A673 (cell line): ENCODE measurements at regions not wholly inside any gene's neighbourhood (a gene's known extent, or its start where the extent isn't known, plus 50 kb on each side); places are given as distances from the start of the nearest gene placed in this dataset.

Experiments used
- BruUV-seq: library from RNA; stranded (reverse); fragments of 400-500 nt; replicated peaks from 2 replicates; lab custom pipeline; 2021; lab: Mats Ljungman, UMichigan
- CTCF ChIA-PET: fragments of 300-600 bp; sonication (Branson Sonifier 250); formaldehyde crosslinking; loops from one replicate; lab custom pipeline; 2022; ENCODE audit warnings: antibody characterized with exemption; lab: Charles Lee
- POLR2A ChIA-PET: fragments of 300-600 bp; sonication (Branson Sonifier 250); formaldehyde crosslinking; loops from one replicate; lab custom pipeline; 2022; ENCODE audit warnings: antibody characterized with exemption; ENCODE audit not compliant: low non-redundant PET; lab: Charles Lee
- DNase-seq: peaks from one replicate; pipeline ENCODE4 v3.0.0-alpha.2; 2015; ENCODE audit warnings: low spot score
- H3K27ac ChIP-seq: fragments of 200-600 bp; sonication (generic); 2 replicates; pipeline ENCODE4 v1.5.1; 2016; ENCODE audit warnings: mixed run types, low read depth, mild to moderate bottlenecking, mixed read lengths, antibody characterized with exemption, low read length; ENCODE audit not compliant: poor library complexity, severe bottlenecking
- H3K27me3 ChIP-seq: fragments of 200-600 bp; sonication (generic); replicated peaks from 2 replicates; pipeline ENCODE4 v1.6.1; 2017; ENCODE audit warnings: mixed run types, low read depth, mild to moderate bottlenecking, mixed read lengths, antibody characterized with exemption, low read length; ENCODE audit not compliant: insufficient read depth, poor library complexity
- H3K36me3 ChIP-seq: fragments of 200-600 bp; sonication (generic); 2 replicates; pipeline ENCODE4 v1.6.1; 2016; ENCODE audit warnings: mixed run types, mild to moderate bottlenecking, mixed read lengths, antibody characterized with exemption, low read length; ENCODE audit not compliant: insufficient read depth, poor library complexity, severe bottlenecking
- H3K4me1 ChIP-seq: fragments of 200-600 bp; sonication (generic); 2 replicates; pipeline ENCODE4 v1.6.1; 2017; ENCODE audit warnings: mixed run types, mild to moderate bottlenecking, mixed read lengths, antibody characterized with exemption, low read length; ENCODE audit not compliant: insufficient read depth, poor library complexity, severe bottlenecking
- H3K4me3 ChIP-seq: fragments of 200-600 bp; sonication (generic); 2 replicates; pipeline ENCODE4 v1.5.1; 2016; ENCODE audit warnings: low read depth, mixed run types, mild to moderate bottlenecking, mixed read lengths, low read length; ENCODE audit not compliant: poor library complexity, severe bottlenecking
- H3K9me3 ChIP-seq: fragments of 200-600 bp; sonication (generic); 2 replicates; pipeline ENCODE4 v1.6.1; 2016; ENCODE audit warnings: mixed run types, low read depth, mild to moderate bottlenecking, mixed read lengths, antibody characterized with exemption, low read length; ENCODE audit not compliant: poor library complexity, severe bottlenecking
- CTCF ChIP-seq: fragments of 300-800, 200-600 bp; sonication (generic); conservative IDR thresholded peaks from 2 replicates; pipeline ENCODE4 v1.5.1; 2017; ENCODE audit warnings: low read depth, mild to moderate bottlenecking, antibody characterized with exemption, low read length, moderate library complexity, mixed read lengths
- EZH2 ChIP-seq: fragments of 200-600 bp; sonication (generic); IDR thresholded peaks from 2 replicates; pipeline ENCODE4 v1.6.1; 2017; ENCODE audit warnings: borderline replicate concordance, low read depth, mild to moderate bottlenecking, mixed read lengths, antibody characterized with exemption, low read length; ENCODE audit not compliant: poor library complexity, severe bottlenecking
- intact Hi-C: fragments of 100-400 bp; cut with micrococcal nuclease; formaldehyde crosslinking; loops from one replicate; pipeline ENCODE4 v1.10.0; 2022; ENCODE audit not compliant: unreplicated experiment

GRCh38 chr12:126093908-126094307 is 1028.7 kb downstream of the AACS start:
- Histone ChIP-seq H3K4me3 (no peak overlapping the region), H3K36me3 (no peaks in the 10 kb centered on the region), H3K4me1 (peaks cover 3% of the 10 kb centered on the region), H3K27ac (no peak overlapping the region), H3K9me3 (no peaks in the 10 kb centered on the region), H3K27me3 (no peaks in the 10 kb centered on the region)
- intact Hi-C loops: no loop called here
- no peak for TF ChIP-seq CTCF
- TF ChIP-seq EZH2: no peak
- BruUV-seq: no TSS peak
- CTCF ChIA-PET: no interaction called here
- POLR2A ChIA-PET: no interaction called here
- DNase-seq: peak; percentile 63

- no peaks in the 10 kb centered on the region for H3K36me3 ChIP-seq
- BruUV-seq: no TSS peak
- no peak overlapping the region for H3K27ac ChIP-seq
- ChIA-PET POLR2A (no interaction called here), CTCF (no interaction called here)
- peaks cover 13% of the 10 kb centered on the region for H3K4me1 ChIP-seq
- TF ChIP-seq EZH2: no peak
- no peak for TF ChIP-seq CTCF
- no peak for DNase-seq
- H3K4me3 ChIP-seq: no peak overlapping the region
- H3K27me3 ChIP-seq: no peaks in the 10 kb centered on the region
- intact Hi-C loops: no loop called here
- H3K9me3 ChIP-seq: no peaks in the 10 kb centered on the region
These were observed 1030.7 kb downstream of the AACS start for GRCh38 chr12:126095748-126096510.

GRCh38 chr12:126106706-126107105 is 1041.5 kb downstream of the AACS start:
- H3K9me3 ChIP-seq: peaks cover 8% of the 10 kb centered on the region
- no peaks in the 10 kb centered on the region for H3K27me3 ChIP-seq
- no TSS peak for BruUV-seq
- ChIA-PET CTCF (no interaction called here), POLR2A (no interaction called here)
- intact Hi-C loops: no loop called here
- no peak overlapping the region for H3K4me3 ChIP-seq
- H3K36me3 ChIP-seq: no peaks in the 10 kb centered on the region
- H3K4me1 ChIP-seq: peaks cover 2% of the 10 kb centered on the region
- TF ChIP-seq EZH2: no peak
- H3K27ac ChIP-seq: no peak overlapping the region
- no peak for DNase-seq

- no peaks in the 10 kb centered on the region for H3K36me3 ChIP-seq
- POLR2A ChIA-PET: no interaction called here
- DNase-seq: no peak
- TF ChIP-seq EZH2: no peak
- TF ChIP-seq CTCF: no peak
- intact Hi-C loops: no loop called here
- no peaks in the 10 kb centered on the region for H3K9me3 ChIP-seq
- no peaks in the 10 kb centered on the region for H3K27me3 ChIP-seq
- no TSS peak for BruUV-seq
- no peak overlapping the region for H3K27ac ChIP-seq
- H3K4me3 ChIP-seq: no peak overlapping the region
- CTCF ChIA-PET: no interaction called here
- H3K4me1 ChIP-seq: peaks cover 4% of the 10 kb centered on the region
These were observed 1042.4 kb downstream of the AACS start for GRCh38 chr12:126107659-126108058.
